ENCODE measurements at regions not wholly inside any gene's neighbourhood (a gene's known extent, or its start where the extent isn't known, plus 50 kb on each side); places are given as distances from the start of the nearest gene placed in this dataset.

GRCh38 chr15:96422125-96422524 is 91.6 kb downstream of the NR2F2 start:
- no peak for TF ChIP-seq EZH2 (IDR thresholded peaks at IDR 0.05; ENCODE audit: low read length)
- no peak for TF ChIP-seq CTCF (optimal IDR thresholded peaks at IDR 0.05 in 1 of 3, IDR thresholded peaks at IDR 0.05 in 1 of 3, conservative IDR thresholded peaks at IDR 0.05 in 1 of 3; ENCODE audit: extremely low read depth in 1 of 3, insufficient read depth in 2 of 3, low read length in 3 of 3)
